Breast epithelium (tissue), 3 donors: ENCODE measurements at regions not wholly inside any gene's neighbourhood (a gene's known extent, or its start where the extent isn't known, plus 50 kb on each side); places are given as distances from the start of the nearest gene placed in this dataset.

ENCODE experiments used
- POLR2A ChIP-seq: fragments of 450-650 bp; IDR thresholded peaks from one replicate; pipeline ENCODE4 v1.6.1; 2016; ENCODE audit warnings: antibody characterized with exemption, mild to moderate bottlenecking, moderate library complexity
- POLR2AphosphoS5 ChIP-seq, 3 donors: sonication (generic); formaldehyde crosslinking; IDR thresholded peaks; one replicate each; pipeline ENCODE4 v1.6.1; 2017; ENCODE audit warnings: antibody characterized with exemption in 3 of 3
- TF ChIP-seq, protein P1 (sequence below), 3 donors: fragments of 450-650 bp; IDR thresholded peaks; one replicate each; pipeline ENCODE4 v1.5.1; 2016 to 2017; ENCODE audit warnings: antibody characterized with exemption in 3 of 3, mild to moderate bottlenecking in 3 of 3, moderate library complexity in 3 of 3

DNA sequence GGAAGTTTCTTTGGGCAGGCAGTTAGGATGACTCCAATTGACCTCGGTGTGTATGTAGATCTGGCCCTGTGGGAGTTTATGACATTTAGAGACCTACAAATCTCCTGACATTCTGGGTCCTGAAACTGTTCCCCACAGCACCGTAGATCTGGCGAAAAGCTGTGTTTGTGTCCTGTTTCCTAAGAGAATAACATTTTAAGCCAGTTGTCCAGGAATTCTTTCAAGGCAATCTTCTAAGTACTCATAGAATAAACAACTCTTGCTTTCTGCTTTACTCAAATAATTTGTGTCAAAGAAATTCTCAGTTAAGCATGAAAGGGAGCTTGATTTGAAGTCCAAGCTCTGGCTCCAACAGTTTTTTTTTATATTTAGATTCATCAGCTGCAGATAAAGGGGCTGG lies 78.5 kb upstream of the ELAC2 start:
- TF ChIP-seq, protein P1, sequence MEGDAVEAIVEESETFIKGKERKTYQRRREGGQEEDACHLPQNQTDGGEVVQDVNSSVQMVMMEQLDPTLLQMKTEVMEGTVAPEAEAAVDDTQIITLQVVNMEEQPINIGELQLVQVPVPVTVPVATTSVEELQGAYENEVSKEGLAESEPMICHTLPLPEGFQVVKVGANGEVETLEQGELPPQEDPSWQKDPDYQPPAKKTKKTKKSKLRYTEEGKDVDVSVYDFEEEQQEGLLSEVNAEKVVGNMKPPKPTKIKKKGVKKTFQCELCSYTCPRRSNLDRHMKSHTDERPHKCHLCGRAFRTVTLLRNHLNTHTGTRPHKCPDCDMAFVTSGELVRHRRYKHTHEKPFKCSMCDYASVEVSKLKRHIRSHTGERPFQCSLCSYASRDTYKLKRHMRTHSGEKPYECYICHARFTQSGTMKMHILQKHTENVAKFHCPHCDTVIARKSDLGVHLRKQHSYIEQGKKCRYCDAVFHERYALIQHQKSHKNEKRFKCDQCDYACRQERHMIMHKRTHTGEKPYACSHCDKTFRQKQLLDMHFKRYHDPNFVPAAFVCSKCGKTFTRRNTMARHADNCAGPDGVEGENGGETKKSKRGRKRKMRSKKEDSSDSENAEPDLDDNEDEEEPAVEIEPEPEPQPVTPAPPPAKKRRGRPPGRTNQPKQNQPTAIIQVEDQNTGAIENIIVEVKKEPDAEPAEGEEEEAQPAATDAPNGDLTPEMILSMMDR (IDR thresholded peaks at IDR 0.05) = no peak
- TF ChIP-seq POLR2A (no peak), POLR2AphosphoS5 (IDR thresholded peaks at IDR 0.05) (no peak)
